Endothelial cell (in vitro differentiated cells): ENCODE measurements at regions not wholly inside any gene's neighbourhood (a gene's known extent, or its start where the extent isn't known, plus 50 kb on each side); places are given as distances from the start of the nearest gene placed in this dataset.

Experiments
- DNase-seq: peaks from one replicate; pipeline ENCODE4 v3.0.0; 2021; ENCODE audit warnings: low spot score
- H3K27ac Mint-ChIP-seq: one replicate; pipeline ENCODE4 v1.8.0; 2021; ENCODE audit warnings: mixed read lengths, inconsistent platforms; ENCODE audit not compliant: unreplicated experiment
- H3K27me3 Mint-ChIP-seq: one replicate; pipeline ENCODE4 v1.8.0; 2021; ENCODE audit warnings: mild to moderate bottlenecking, moderate library complexity, mixed read lengths, inconsistent platforms; ENCODE audit not compliant: unreplicated experiment
- H3K36me3 Mint-ChIP-seq: one replicate; pipeline ENCODE4 v1.8.0; 2021; ENCODE audit warnings: mild to moderate bottlenecking, low read depth, mixed read lengths, inconsistent platforms; ENCODE audit not compliant: unreplicated experiment
- H3K4me1 Mint-ChIP-seq: one replicate; pipeline ENCODE4 v1.8.0; 2021; ENCODE audit warnings: mild to moderate bottlenecking, mixed read lengths, inconsistent platforms; ENCODE audit not compliant: unreplicated experiment
- H3K4me3 Mint-ChIP-seq: one replicate; pipeline ENCODE4 v1.8.0; 2021; ENCODE audit warnings: mild to moderate bottlenecking, mixed read lengths, inconsistent platforms; ENCODE audit not compliant: unreplicated experiment
- H3K9me3 Mint-ChIP-seq: one replicate; pipeline ENCODE4 v1.8.0; 2021; ENCODE audit warnings: mixed read lengths, inconsistent platforms; ENCODE audit not compliant: unreplicated experiment
- TF ChIP-seq, protein P1 (sequence below): fragments of 200-600 bp; sonication (generic); IDR thresholded peaks from one replicate; pipeline ENCODE4 v1.5.0; 2021; ENCODE audit warnings: antibody characterized with exemption; ENCODE audit not compliant: unreplicated experiment

DNA sequence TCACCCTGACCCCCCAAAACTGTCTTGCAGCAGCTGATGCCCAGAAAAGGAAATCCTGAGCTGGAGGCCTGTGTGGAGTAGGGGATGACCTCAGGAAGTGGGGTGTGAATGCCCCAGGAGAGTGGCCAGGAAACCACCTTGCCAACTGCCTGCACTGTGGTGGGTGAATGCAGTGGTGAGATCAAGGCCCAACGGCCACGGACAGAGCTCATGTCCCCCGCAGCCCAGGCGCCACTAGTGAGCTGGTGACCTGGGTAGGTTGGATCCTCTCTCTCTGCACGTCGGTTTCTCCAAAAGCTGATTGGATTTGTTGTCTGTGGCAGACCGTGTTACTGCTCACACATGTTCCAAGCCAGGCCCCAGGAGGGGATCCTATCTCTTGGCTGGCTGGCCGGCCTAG is 448.9 kb downstream of the TCERG1L start:
- H3K4me3 Mint-ChIP-seq = no peak overlapping the region
- H3K27ac Mint-ChIP-seq = no peak overlapping the region
- DNase-seq = no peak
- H3K4me1 Mint-ChIP-seq = no peaks in the 10 kb centered on the region
- peaks cover 11% of the 10 kb centered on the region for H3K36me3 Mint-ChIP-seq
- peaks cover 39% of the 10 kb centered on the region for H3K9me3 Mint-ChIP-seq
- peaks cover 8% of the 10 kb centered on the region for H3K27me3 Mint-ChIP-seq
- TF ChIP-seq, protein P1, sequence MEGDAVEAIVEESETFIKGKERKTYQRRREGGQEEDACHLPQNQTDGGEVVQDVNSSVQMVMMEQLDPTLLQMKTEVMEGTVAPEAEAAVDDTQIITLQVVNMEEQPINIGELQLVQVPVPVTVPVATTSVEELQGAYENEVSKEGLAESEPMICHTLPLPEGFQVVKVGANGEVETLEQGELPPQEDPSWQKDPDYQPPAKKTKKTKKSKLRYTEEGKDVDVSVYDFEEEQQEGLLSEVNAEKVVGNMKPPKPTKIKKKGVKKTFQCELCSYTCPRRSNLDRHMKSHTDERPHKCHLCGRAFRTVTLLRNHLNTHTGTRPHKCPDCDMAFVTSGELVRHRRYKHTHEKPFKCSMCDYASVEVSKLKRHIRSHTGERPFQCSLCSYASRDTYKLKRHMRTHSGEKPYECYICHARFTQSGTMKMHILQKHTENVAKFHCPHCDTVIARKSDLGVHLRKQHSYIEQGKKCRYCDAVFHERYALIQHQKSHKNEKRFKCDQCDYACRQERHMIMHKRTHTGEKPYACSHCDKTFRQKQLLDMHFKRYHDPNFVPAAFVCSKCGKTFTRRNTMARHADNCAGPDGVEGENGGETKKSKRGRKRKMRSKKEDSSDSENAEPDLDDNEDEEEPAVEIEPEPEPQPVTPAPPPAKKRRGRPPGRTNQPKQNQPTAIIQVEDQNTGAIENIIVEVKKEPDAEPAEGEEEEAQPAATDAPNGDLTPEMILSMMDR = no peak

DNA sequence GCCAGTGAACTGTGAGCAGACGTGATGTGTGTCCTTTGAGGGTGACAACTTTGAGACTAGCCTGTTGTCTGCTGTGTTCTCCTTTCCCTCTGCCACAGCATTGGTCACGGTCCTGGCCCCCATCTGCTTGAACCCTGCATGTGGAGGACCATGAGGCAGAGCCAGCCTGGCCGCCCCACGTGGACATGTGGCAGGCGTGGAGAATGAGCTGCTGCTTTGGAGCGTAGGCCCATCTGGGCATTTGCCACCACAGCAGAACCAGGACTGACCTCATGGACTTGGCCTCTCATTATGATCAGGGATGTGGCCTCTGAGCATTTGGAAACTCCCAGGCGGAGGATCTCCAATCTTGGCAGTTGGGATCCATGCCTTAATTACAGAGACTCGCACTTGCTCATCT is 448.5 kb downstream of the TCERG1L start:
- TF ChIP-seq, protein P1 = no peak
- no peak for DNase-seq
- no peak overlapping the region for H3K4me3 Mint-ChIP-seq
- peaks cover 36% of the 10 kb centered on the region for H3K9me3 Mint-ChIP-seq
- no peak overlapping the region for H3K27ac Mint-ChIP-seq
- H3K4me1 Mint-ChIP-seq = no peaks in the 10 kb centered on the region
- H3K27me3 Mint-ChIP-seq = peaks cover 8% of the 10 kb centered on the region
- H3K36me3 Mint-ChIP-seq = peaks cover 10% of the 10 kb centered on the region

DNA sequence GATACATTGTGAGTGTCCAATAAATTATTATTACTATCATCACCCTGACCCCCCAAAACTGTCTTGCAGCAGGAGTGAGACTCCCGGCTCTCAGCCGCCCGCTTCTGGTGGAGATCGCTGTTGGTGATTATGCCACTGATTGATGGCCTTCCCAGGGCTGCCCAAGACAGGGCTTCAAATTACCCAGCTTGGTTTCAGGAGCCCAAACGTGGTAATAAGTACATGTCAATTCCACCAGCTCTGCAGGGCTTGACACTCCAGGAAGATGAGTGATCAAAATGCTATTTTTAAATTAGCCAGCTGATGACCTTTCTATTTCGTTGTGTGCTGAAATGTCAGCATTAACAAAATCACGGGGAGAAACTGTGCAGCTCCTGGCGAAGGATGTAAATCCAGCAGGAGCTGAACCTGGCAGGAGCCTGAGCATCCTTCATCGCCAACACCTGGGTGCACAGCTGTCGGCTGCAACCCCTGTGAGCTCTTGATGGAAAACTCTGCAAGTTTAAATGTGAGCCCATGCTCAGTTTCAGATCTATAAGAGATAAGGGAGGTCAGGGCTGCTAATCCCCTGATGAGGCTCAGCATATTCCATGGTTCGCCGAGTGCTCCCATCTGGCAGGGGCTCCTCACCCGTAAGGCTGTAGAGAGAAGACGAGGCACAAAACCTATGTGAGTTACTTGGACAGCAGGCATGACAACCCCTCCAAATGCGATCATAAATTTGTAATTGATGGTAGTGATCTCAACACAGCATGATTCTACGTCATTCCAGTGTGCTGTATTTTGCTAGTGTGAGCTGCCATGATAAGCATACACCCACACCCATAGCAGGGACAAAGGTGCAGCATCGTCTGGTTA is 446.3 kb downstream of the TCERG1L start:
- peaks cover 8% of the 10 kb centered on the region for H3K27me3 Mint-ChIP-seq
- no peak overlapping the region for H3K4me3 Mint-ChIP-seq
- DNase-seq = no peak
- no peaks in the 10 kb centered on the region for H3K4me1 Mint-ChIP-seq
- H3K36me3 Mint-ChIP-seq = peaks cover 7% of the 10 kb centered on the region
- TF ChIP-seq, protein P1 = no peak
- no peak overlapping the region for H3K27ac Mint-ChIP-seq
- H3K9me3 Mint-ChIP-seq = peaks cover 35% of the 10 kb centered on the region

DNA sequence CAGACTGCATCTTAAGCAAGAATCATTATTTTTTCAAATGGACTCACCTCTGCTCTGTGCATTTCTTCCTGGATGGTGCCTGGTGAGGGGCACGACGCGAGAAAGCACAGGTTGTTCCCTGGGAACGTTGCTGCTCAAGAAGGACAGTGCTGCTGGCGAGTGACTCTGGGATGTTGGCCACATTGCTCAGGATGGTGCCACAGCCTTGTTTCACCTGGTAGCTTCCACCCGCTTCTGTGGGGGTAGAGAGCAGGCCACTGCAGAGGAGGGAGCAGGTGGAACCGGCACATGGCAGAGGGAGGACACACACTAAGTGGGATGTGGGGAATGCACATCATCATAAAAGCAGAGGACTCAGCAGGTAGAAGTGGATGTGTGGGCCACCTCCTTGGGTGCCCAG is 444.7 kb downstream of the TCERG1L start:
- no peak for DNase-seq
- Mint-ChIP-seq H3K4me3 (no peak overlapping the region), H3K36me3 (peaks cover 8% of the 10 kb centered on the region), H3K27ac (peak overlapping the region; percentile 61), H3K27me3 (peaks cover 5% of the 10 kb centered on the region), H3K9me3 (peaks cover 29% of the 10 kb centered on the region), H3K4me1 (no peaks in the 10 kb centered on the region)
- TF ChIP-seq, protein P1 = no peak

DNA sequence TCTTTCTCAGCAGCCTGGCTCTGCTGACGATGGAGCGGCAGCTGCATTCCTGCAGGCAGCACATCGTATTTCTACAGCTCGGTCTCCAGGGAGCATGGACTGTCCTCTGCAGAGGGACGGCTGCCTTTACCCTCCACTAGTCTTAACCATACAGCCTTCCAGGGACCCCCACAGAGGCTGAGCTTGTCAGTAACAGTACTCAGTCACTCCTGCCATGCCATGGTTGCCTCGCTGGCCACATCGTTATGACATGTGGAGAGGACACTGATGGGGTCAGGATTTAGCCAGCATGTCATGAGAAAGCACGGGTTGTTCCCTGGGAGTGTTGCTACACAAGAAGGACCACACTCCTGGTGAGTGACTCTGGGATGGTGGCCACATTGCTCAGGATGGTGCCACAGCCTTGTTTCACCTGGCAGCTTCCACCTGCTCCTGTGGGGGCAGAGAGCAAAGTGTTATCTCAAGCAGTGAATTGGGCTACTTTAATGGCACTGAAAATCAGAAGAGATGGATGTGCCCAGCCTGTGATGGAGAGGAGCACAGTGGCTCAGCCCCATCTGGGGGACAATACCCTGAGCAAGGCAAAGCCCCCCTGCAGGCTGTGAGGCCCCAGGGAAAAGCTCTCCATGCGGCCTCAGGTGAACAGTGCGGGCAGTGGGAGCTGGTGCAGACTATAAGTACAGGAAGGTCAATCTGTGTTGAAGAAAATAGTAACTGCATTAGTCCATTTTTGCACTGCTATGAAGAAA is 443.9 kb downstream of the TCERG1L start:
- Mint-ChIP-seq H3K4me1 (no peaks in the 10 kb centered on the region), H3K27me3 (peaks cover 5% of the 10 kb centered on the region), H3K9me3 (peaks cover 29% of the 10 kb centered on the region), H3K4me3 (no peak overlapping the region), H3K36me3 (peaks cover 8% of the 10 kb centered on the region), H3K27ac (no peak overlapping the region)
- TF ChIP-seq, protein P1 = no peak
- no peak for DNase-seq
